ENCODE measurements at regions not wholly inside any gene's neighbourhood (a gene's known extent, or its start where the extent isn't known, plus 50 kb on each side); places are given as distances from the start of the nearest gene placed in this dataset.

GRCh38 chr12:77179515-77179914, 114.1 kb upstream of the E2F7 start:
- no peak for TF ChIP-seq CTCF (IDR thresholded peaks at IDR 0.05)
- DNase-seq (no peak), ATAC-seq (no peak)
- ChIA-PET CTCF (no interaction called here), POLR2A (no interaction called here)
- H3K27me3 Mint-ChIP-seq = no peaks in the 10 kb centered on the region
- intact Hi-C loops (cut with micrococcal nuclease) = no loop called here
- H3K4me1 Mint-ChIP-seq (ENCODE audit: low read depth) = no peaks in the 10 kb centered on the region
- H3K27ac Mint-ChIP-seq = no peak overlapping the region
- H3K4me3 Mint-ChIP-seq = no peak overlapping the region
- no peaks in the 10 kb centered on the region for H3K36me3 Mint-ChIP-seq (ENCODE audit: low read depth)
- H3K9me3 Mint-ChIP-seq = peaks cover 3% of the 10 kb centered on the region

DNA sequence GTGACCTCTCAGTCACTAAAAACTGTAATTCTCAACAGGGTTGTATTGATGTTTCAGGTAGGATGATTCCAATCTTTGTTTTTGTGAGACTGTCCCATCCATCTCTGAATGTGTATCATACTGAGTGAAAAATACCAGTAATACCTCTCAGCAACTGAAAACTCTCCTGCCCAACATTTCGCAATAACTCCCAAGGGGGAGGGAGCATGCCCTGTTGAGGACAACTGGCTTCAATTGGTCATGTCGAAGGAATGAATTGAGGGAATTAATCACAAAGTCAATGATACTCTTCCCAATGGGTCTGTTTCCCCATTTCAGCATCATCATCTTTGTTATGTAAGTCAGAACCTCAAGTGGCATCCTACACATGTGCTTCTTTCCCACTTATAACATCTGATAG, 102.4 kb upstream of the E2F7 start:
- peaks cover 2% of the 10 kb centered on the region for H3K9me3 Mint-ChIP-seq
- ChIA-PET POLR2A (no interaction called here), CTCF (no interaction called here)
- ATAC-seq (no peak), DNase-seq (no peak)
- H3K27me3 Mint-ChIP-seq = peaks cover 1% of the 10 kb centered on the region
- no peak overlapping the region for H3K4me3 Mint-ChIP-seq
- TF ChIP-seq CTCF (IDR thresholded peaks at IDR 0.05) = no peak
- intact Hi-C loops (cut with micrococcal nuclease) = no loop called here
- H3K36me3 Mint-ChIP-seq (ENCODE audit: low read depth) = no peaks in the 10 kb centered on the region
- H3K27ac Mint-ChIP-seq = no peak overlapping the region
- H3K4me1 Mint-ChIP-seq (ENCODE audit: low read depth) = no peaks in the 10 kb centered on the region

DNA sequence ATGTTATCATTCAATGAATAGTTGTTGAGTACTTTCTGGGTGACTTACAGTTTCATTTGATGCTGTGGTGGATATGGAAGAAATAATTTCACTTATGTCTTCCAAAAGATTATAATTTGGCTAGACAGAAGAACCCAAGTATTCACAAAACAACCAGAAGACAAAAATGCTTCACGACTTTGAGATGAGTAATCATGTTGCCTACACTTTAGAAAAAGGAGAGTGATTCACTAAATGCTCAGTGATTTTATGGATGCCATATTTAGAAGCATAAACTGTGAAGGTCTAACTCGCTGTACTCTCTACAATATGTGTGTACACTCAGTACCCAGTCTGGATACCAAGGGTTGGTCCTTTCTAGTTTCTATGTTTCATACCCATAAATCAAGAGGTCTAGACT, 101.3 kb upstream of the E2F7 start:
- H3K36me3 Mint-ChIP-seq (ENCODE audit: low read depth) = no peaks in the 10 kb centered on the region
- no peak overlapping the region for H3K4me3 Mint-ChIP-seq
- ATAC-seq (no peak), DNase-seq (no peak)
- ChIA-PET POLR2A (no interaction called here), CTCF (no interaction called here)
- intact Hi-C loops (cut with micrococcal nuclease) = no loop called here
- H3K4me1 Mint-ChIP-seq (ENCODE audit: low read depth) = no peaks in the 10 kb centered on the region
- no peak overlapping the region for H3K27ac Mint-ChIP-seq
- H3K9me3 Mint-ChIP-seq = peaks cover 2% of the 10 kb centered on the region
- TF ChIP-seq CTCF (IDR thresholded peaks at IDR 0.05) = no peak
- H3K27me3 Mint-ChIP-seq = peaks cover 1% of the 10 kb centered on the region

GRCh38 chr12:77163074-77164038, 98.0 kb upstream of the E2F7 start:
- no peak for TF ChIP-seq CTCF (IDR thresholded peaks at IDR 0.05)
- no peak overlapping the region for H3K4me3 Mint-ChIP-seq
- intact Hi-C loops (cut with micrococcal nuclease) = no loop called here
- no peaks in the 10 kb centered on the region for H3K36me3 Mint-ChIP-seq (ENCODE audit: low read depth)
- ChIA-PET POLR2A (no interaction called here), CTCF (no interaction called here)
- no peak for ATAC-seq
- H3K27me3 Mint-ChIP-seq = no peaks in the 10 kb centered on the region
- H3K9me3 Mint-ChIP-seq = peaks cover 4% of the 10 kb centered on the region
- no peaks in the 10 kb centered on the region for H3K4me1 Mint-ChIP-seq (ENCODE audit: low read depth)
- no peak for DNase-seq
- H3K27ac Mint-ChIP-seq = no peak overlapping the region

DNA sequence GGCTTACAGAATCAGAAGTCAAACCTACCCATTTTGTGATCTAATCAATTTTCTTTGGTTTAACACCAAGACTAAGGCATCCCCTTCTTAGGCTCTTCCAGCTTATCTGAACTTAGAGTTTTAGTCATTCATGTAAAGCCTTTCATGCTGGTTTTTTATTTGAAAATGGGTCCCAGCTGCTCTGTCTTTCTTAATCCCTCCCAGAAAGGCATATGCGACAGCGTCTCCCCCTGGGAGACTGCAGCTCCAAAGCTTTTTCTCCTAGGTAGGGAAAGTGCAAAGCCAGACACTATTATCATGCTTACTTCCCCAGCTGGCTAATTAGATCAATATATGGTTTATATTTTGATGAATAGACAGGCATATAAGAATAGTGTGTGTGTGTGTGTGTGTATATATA, 96.6 kb upstream of the E2F7 start:
- no peak for TF ChIP-seq CTCF (IDR thresholded peaks at IDR 0.05)
- Mint-ChIP-seq H3K27me3 (no peaks in the 10 kb centered on the region), H3K4me3 (no peak overlapping the region), H3K4me1 (ENCODE audit: low read depth) (no peaks in the 10 kb centered on the region), H3K9me3 (peaks cover 4% of the 10 kb centered on the region), H3K36me3 (ENCODE audit: low read depth) (no peaks in the 10 kb centered on the region), H3K27ac (no peak overlapping the region)
- CTCF ChIA-PET = no interaction called here
- POLR2A ChIA-PET = no interaction called here
- intact Hi-C loops (cut with micrococcal nuclease) = no loop called here
- DNase-seq (no peak), ATAC-seq (no peak)
